Activated CD8-positive, alpha-beta T cell treated with anti-CD3 and anti-CD28 coated beads, Interleukin-2, amount 10 ng/mL, durations not matched to agents 7 days and 5 days (primary cell): ENCODE measurements at regions not wholly inside any gene's neighbourhood (a gene's known extent, or its start where the extent isn't known, plus 50 kb on each side); places are given as distances from the start of the nearest gene placed in this dataset.

Experiments used
- ATAC-seq: fragments of 150-1000 bp; cut with Tn5 transposase; one replicate; pipeline ENCODE4 v1.10.0; 2021; ENCODE audit warnings: moderate library complexity
- CTCF ChIA-PET: fragments of 350-600 bp; sonication (Branson Sonifier 250); formaldehyde crosslinking; loops from one replicate; lab custom pipeline; 2021; ENCODE audit warnings: antibody characterized with exemption; lab: Charles Lee
- POLR2A ChIA-PET: fragments of 350-600 bp; sonication (Branson Sonifier 250); formaldehyde crosslinking; loops from one replicate; lab custom pipeline; 2021; ENCODE audit warnings: antibody characterized with exemption; lab: Charles Lee
- DNase-seq: peaks from one replicate; pipeline ENCODE4 v3.0.0-alpha.2; 2020
- H3K27ac Mint-ChIP-seq: one replicate; pipeline ENCODE4 v1.8.0; 2021; ENCODE audit warnings: mild to moderate bottlenecking, mixed read lengths
- H3K27me3 Mint-ChIP-seq: one replicate; pipeline ENCODE4 v1.8.0; 2021; ENCODE audit warnings: low read depth, mixed read lengths
- H3K36me3 Mint-ChIP-seq: one replicate; pipeline ENCODE4 v1.8.0; 2021; ENCODE audit warnings: low read depth, mixed read lengths
- H3K4me1 Mint-ChIP-seq: one replicate; pipeline ENCODE4 v1.8.0; 2021; ENCODE audit warnings: low read depth, mixed read lengths
- H3K4me3 Mint-ChIP-seq: one replicate; pipeline ENCODE4 v1.8.0; 2021; ENCODE audit warnings: mild to moderate bottlenecking, mixed read lengths
- H3K9me3 Mint-ChIP-seq: one replicate; pipeline ENCODE4 v1.8.0; 2022; ENCODE audit warnings: mixed read lengths; ENCODE audit not compliant: insufficient read depth

- H3K36me3 Mint-ChIP-seq: no peaks in the 10 kb centered on the region
- H3K27me3 Mint-ChIP-seq: peaks cover 11% of the 10 kb centered on the region
- no peak overlapping the region for H3K4me3 Mint-ChIP-seq
- H3K4me1 Mint-ChIP-seq: no peaks in the 10 kb centered on the region
- H3K9me3 Mint-ChIP-seq: no peaks in the 10 kb centered on the region
- H3K27ac Mint-ChIP-seq: no peak overlapping the region
- no peak for ATAC-seq
- no peak for DNase-seq
- CTCF ChIA-PET: interaction anchor here (0.7 kb wide), 1 partner anchor 582 kb away, joined by 3 read pairs; no protein-coding TSS in a partner anchor
- POLR2A ChIA-PET: no interaction called here
Observed at GRCh38 chr15:95898761-95899160, 431.7 kb upstream of the NR2F2 start.

- Mint-ChIP-seq H3K36me3 (no peaks in the 10 kb centered on the region), H3K4me1 (no peaks in the 10 kb centered on the region), H3K4me3 (no peak overlapping the region), H3K27me3 (peaks cover 17% of the 10 kb centered on the region), H3K9me3 (no peaks in the 10 kb centered on the region), H3K27ac (no peak overlapping the region)
- POLR2A ChIA-PET: no interaction called here
- no peak for ATAC-seq
- CTCF ChIA-PET: no interaction called here
- no peak for DNase-seq
Observed at GRCh38 chr15:95901271-95901670, 429.2 kb upstream of the NR2F2 start.

- no peak overlapping the region for H3K4me3 Mint-ChIP-seq
- H3K4me1 Mint-ChIP-seq: no peaks in the 10 kb centered on the region
- DNase-seq: no peak
- H3K36me3 Mint-ChIP-seq: no peaks in the 10 kb centered on the region
- ChIA-PET CTCF (no interaction called here), POLR2A (interaction anchor here (0.6 kb wide), 1 partner anchor 1125 kb away, joined by 3 read pairs; no protein-coding TSS in a partner anchor)
- peaks cover 15% of the 10 kb centered on the region for H3K27me3 Mint-ChIP-seq
- H3K27ac Mint-ChIP-seq: no peak overlapping the region
- ATAC-seq: no peak
- no peaks in the 10 kb centered on the region for H3K9me3 Mint-ChIP-seq
Observed at GRCh38 chr15:95902606-95903005, 427.9 kb upstream of the NR2F2 start.

GRCh38 chr15:95903352-95903751 is 427.1 kb upstream of the NR2F2 start:
- Mint-ChIP-seq H3K9me3 (no peaks in the 10 kb centered on the region), H3K27me3 (peaks cover 14% of the 10 kb centered on the region), H3K4me3 (no peak overlapping the region), H3K4me1 (no peaks in the 10 kb centered on the region), H3K36me3 (no peaks in the 10 kb centered on the region), H3K27ac (no peak overlapping the region)
- ChIA-PET POLR2A (no interaction called here), CTCF (no interaction called here)
- DNase-seq: no peak
- no peak for ATAC-seq

GRCh38 chr15:95910643-95911212 is 419.8 kb upstream of the NR2F2 start:
- CTCF ChIA-PET: no interaction called here
- POLR2A ChIA-PET: no interaction called here
- no peak overlapping the region for H3K27ac Mint-ChIP-seq
- ATAC-seq (no peak), DNase-seq (no peak)
- H3K4me3 Mint-ChIP-seq: no peak overlapping the region
- H3K36me3 Mint-ChIP-seq: no peaks in the 10 kb centered on the region
- no peaks in the 10 kb centered on the region for H3K9me3 Mint-ChIP-seq
- H3K4me1 Mint-ChIP-seq: no peaks in the 10 kb centered on the region
- H3K27me3 Mint-ChIP-seq: peaks cover 14% of the 10 kb centered on the region

- ChIA-PET CTCF (no interaction called here), POLR2A (no interaction called here)
- no peaks in the 10 kb centered on the region for H3K36me3 Mint-ChIP-seq
- no peak overlapping the region for H3K4me3 Mint-ChIP-seq
- ATAC-seq (no peak), DNase-seq (no peak)
- no peaks in the 10 kb centered on the region for H3K9me3 Mint-ChIP-seq
- H3K4me1 Mint-ChIP-seq: no peaks in the 10 kb centered on the region
- no peak overlapping the region for H3K27ac Mint-ChIP-seq
- H3K27me3 Mint-ChIP-seq: peaks cover 19% of the 10 kb centered on the region
Observed at GRCh38 chr15:95911570-95912279, 418.8 kb upstream of the NR2F2 start.

GRCh38 chr15:95912280-95912625 is 418.2 kb upstream of the NR2F2 start:
- no peak for ATAC-seq
- DNase-seq: no peak
- Mint-ChIP-seq H3K4me3 (no peak overlapping the region), H3K4me1 (no peaks in the 10 kb centered on the region), H3K9me3 (no peaks in the 10 kb centered on the region), H3K36me3 (no peaks in the 10 kb centered on the region), H3K27me3 (peaks cover 21% of the 10 kb centered on the region), H3K27ac (no peak overlapping the region)
- ChIA-PET CTCF (no interaction called here), POLR2A (no interaction called here)

- ATAC-seq: no peak
- POLR2A ChIA-PET: no interaction called here
- H3K4me1 Mint-ChIP-seq: no peaks in the 10 kb centered on the region
- CTCF ChIA-PET: no interaction called here
- DNase-seq: no peak
- no peak overlapping the region for H3K4me3 Mint-ChIP-seq
- H3K36me3 Mint-ChIP-seq: no peaks in the 10 kb centered on the region
- peaks cover 23% of the 10 kb centered on the region for H3K27me3 Mint-ChIP-seq
- no peak overlapping the region for H3K27ac Mint-ChIP-seq
- no peaks in the 10 kb centered on the region for H3K9me3 Mint-ChIP-seq
Observed at GRCh38 chr15:95912728-95913127, 417.8 kb upstream of the NR2F2 start.

GRCh38 chr15:95916568-95916967 is 413.9 kb upstream of the NR2F2 start:
- no peak overlapping the region for H3K4me3 Mint-ChIP-seq

GRCh38 chr15:95918525-95918924 is 412.0 kb upstream of the NR2F2 start:
- no peak for ATAC-seq
- H3K4me3 Mint-ChIP-seq: no peak overlapping the region
- CTCF ChIA-PET: no interaction called here
- no peak for DNase-seq
- no peaks in the 10 kb centered on the region for H3K4me1 Mint-ChIP-seq
- POLR2A ChIA-PET: no interaction called here
- no peak overlapping the region for H3K27ac Mint-ChIP-seq
- no peaks in the 10 kb centered on the region for H3K36me3 Mint-ChIP-seq
- no peaks in the 10 kb centered on the region for H3K9me3 Mint-ChIP-seq
- H3K27me3 Mint-ChIP-seq: peaks cover 38% of the 10 kb centered on the region

More at GRCh38 chr15:95916568-95916967, 413.9 kb upstream of the NR2F2 start:
- CTCF ChIA-PET: no interaction called here
- H3K27ac Mint-ChIP-seq: no peak overlapping the region
- no peak for ATAC-seq
- H3K36me3 Mint-ChIP-seq: no peaks in the 10 kb centered on the region
- no peak for DNase-seq
- POLR2A ChIA-PET: no interaction called here
- H3K27me3 Mint-ChIP-seq: peaks cover 35% of the 10 kb centered on the region
- no peaks in the 10 kb centered on the region for H3K9me3 Mint-ChIP-seq
- H3K4me1 Mint-ChIP-seq: no peaks in the 10 kb centered on the region

- POLR2A ChIA-PET: no interaction called here
- H3K9me3 Mint-ChIP-seq: no peaks in the 10 kb centered on the region
- H3K27me3 Mint-ChIP-seq: peaks cover 38% of the 10 kb centered on the region
- H3K27ac Mint-ChIP-seq: no peak overlapping the region
- no peak overlapping the region for H3K4me3 Mint-ChIP-seq
- no peaks in the 10 kb centered on the region for H3K4me1 Mint-ChIP-seq
- CTCF ChIA-PET: no interaction called here
- no peak for ATAC-seq
- no peaks in the 10 kb centered on the region for H3K36me3 Mint-ChIP-seq
- no peak for DNase-seq
Observed at GRCh38 chr15:95919460-95919859, 411.0 kb upstream of the NR2F2 start.

- Mint-ChIP-seq H3K9me3 (no peaks in the 10 kb centered on the region), H3K27ac (no peak overlapping the region), H3K4me1 (no peaks in the 10 kb centered on the region), H3K4me3 (no peak overlapping the region), H3K36me3 (no peaks in the 10 kb centered on the region), H3K27me3 (peaks cover 33% of the 10 kb centered on the region)
- DNase-seq (no peak), ATAC-seq (no peak)
- POLR2A ChIA-PET: no interaction called here
- CTCF ChIA-PET: no interaction called here
Observed at GRCh38 chr15:95921404-95921803, 409.1 kb upstream of the NR2F2 start.
